VCaP (cell line): ENCODE measurements at regions not wholly inside any gene's neighbourhood (a gene's known extent, or its start where the extent isn't known, plus 50 kb on each side); places are given as distances from the start of the nearest gene placed in this dataset.

ENCODE experiments used
- H3K27ac ChIP-seq: fragments of 450-650 bp; 2 replicates; pipeline ENCODE4 v1.5.1; 2017
- CTCF ChIP-seq: fragments of 450-650 bp; conservative IDR thresholded peaks from 2 replicates; pipeline ENCODE4 v1.5.1; 2017; ENCODE audit warnings: mild to moderate bottlenecking, moderate library complexity

- TF ChIP-seq CTCF, result no peak
- no peak overlapping the region for H3K27ac ChIP-seq
These were observed 245.2 kb upstream of the FSTL5 start for GRCh38 chr4:162409048-162409447.

- no peak overlapping the region for H3K27ac ChIP-seq
- no peak for TF ChIP-seq CTCF
These were observed 244.5 kb upstream of the FSTL5 start for GRCh38 chr4:162408309-162408708.

GRCh38 chr4:162406637-162407365 lies 243.0 kb upstream of the FSTL5 start:
- no peak for TF ChIP-seq CTCF
- H3K27ac ChIP-seq, result no peak overlapping the region

- TF ChIP-seq CTCF, result no peak
- H3K27ac ChIP-seq, result no peak overlapping the region
These were observed 240.1 kb upstream of the FSTL5 start for GRCh38 chr4:162403932-162404331.

GRCh38 chr4:162403419-162403818 lies 239.6 kb upstream of the FSTL5 start:
- H3K27ac ChIP-seq, result no peak overlapping the region
- TF ChIP-seq CTCF, result no peak

GRCh38 chr4:162401021-162401420 lies 237.2 kb upstream of the FSTL5 start:
- no peak for TF ChIP-seq CTCF
- no peak overlapping the region for H3K27ac ChIP-seq

GRCh38 chr4:162392946-162393345 lies 229.1 kb upstream of the FSTL5 start:
- no peak for TF ChIP-seq CTCF
- H3K27ac ChIP-seq, result no peak overlapping the region
